ENCODE measurements at regions not wholly inside any gene's neighbourhood (a gene's known extent, or its start where the extent isn't known, plus 50 kb on each side); places are given as distances from the start of the nearest gene placed in this dataset.
"Not testable (repeated sequence)": the region's sequence is repeated elsewhere in the genome, so short reads cannot be mapped to it uniquely, and the experiment has no call there.

- DNase-seq = no peak
Observed at GRCh38 chr1:195909061-195909460, 699.2 kb downstream of the KCNT2 start.

DNA sequence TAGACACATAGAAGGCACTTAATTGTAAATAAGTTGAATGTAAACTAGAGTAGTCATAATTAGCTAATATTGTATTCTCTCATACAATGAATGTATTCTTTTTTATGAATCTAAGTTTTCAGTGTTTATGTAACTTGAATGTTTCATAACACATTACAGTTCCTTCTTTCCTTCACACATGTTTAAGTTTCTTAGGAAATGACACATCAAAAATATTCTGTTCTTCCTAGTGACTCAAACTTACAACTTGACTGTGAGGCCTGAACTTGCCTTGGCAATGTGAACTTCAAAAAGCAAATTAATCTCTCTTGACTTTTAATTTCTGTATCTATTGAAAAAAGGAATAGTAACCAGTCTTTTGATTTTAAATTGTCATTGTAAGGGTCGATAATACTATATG, 700.1 kb downstream of the KCNT2 start:
- DNase-seq = no peak

DNA sequence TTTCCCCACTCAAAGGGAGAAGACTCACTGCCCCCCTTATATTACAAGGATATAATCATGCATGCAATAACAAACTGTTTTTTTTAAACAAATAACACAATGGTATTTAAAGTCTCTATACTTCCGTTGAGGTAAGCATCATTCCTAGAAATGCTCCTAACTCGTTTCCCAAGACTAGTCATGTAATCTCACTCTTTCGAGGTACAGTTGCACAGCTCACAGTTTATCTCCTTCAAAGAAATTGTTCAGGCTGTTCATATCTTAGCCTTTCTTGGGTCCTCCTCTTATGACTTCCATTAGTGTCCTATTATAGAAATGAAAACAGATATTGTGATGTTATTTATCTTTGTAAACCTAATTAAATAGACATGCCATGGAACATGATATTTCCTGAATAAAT, 705.0 kb downstream of the KCNT2 start:
- DNase-seq = no peak

DNA sequence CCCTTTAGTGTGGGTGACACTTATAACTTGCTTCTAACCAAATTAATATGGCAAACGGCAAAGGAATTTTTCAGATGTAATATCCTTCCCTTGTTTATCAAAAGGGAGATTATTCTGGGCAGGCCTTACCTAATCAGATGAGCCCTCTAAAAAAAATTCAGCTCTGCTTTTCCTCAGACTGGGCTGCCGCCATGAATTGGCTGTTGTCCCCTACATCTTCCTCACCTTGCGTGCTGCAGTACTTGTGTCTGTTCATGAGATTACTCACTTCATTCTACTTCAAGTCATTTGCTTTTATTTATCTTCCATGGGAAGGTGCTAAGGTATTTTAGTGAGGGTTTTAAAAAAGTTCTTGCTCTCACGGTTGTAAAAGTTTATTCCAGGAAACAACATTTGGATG, 705.5 kb downstream of the KCNT2 start:
- no peak for DNase-seq

GRCh38 chr1:195899762-195900352, 708.4 kb downstream of the KCNT2 start:
- DNase-seq = peak; percentile 30

GRCh38 chr1:195898924-195899323, 709.3 kb downstream of the KCNT2 start:
- peak; percentile 74 for DNase-seq

GRCh38 chr1:195898373-195898772, 709.9 kb downstream of the KCNT2 start:
- no peak for DNase-seq

- peak; percentile 12 for DNase-seq
Observed at GRCh38 chr1:195897076-195897475, 711.2 kb downstream of the KCNT2 start.

- DNase-seq = no peak
Observed at GRCh38 chr1:195894411-195894810, 713.8 kb downstream of the KCNT2 start.

DNA sequence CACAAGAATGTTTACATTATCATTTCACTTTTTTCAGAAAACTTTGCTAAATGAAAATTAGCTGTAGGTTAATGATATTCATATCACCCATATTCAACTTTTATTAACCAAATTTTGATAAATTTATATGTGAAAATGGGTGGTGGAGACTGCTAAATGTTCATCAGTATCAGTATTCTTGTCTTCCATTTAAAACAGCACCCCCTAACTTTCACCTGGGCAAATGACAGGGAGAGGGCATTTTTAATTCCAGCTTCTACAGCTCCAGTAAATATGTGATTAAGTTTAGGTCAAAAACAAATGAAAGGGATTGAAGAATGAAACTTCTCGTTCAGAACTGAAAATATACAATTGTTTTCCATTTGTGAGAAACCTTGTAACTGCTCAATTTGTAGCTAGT, 722.2 kb downstream of the KCNT2 start:
- DNase-seq = peak; percentile 12

- no peak for DNase-seq
Observed at GRCh38 chr1:195878478-195878877, 729.8 kb downstream of the KCNT2 start.

GRCh38 chr1:195876792-195877191, 731.4 kb downstream of the KCNT2 start:
- DNase-seq = no peak

- no peak for DNase-seq
Observed at GRCh38 chr1:195872376-195872775, 735.9 kb downstream of the KCNT2 start.

- DNase-seq = peak; percentile 13
Observed at GRCh38 chr1:195867638-195868037, 740.6 kb downstream of the KCNT2 start.

DNA sequence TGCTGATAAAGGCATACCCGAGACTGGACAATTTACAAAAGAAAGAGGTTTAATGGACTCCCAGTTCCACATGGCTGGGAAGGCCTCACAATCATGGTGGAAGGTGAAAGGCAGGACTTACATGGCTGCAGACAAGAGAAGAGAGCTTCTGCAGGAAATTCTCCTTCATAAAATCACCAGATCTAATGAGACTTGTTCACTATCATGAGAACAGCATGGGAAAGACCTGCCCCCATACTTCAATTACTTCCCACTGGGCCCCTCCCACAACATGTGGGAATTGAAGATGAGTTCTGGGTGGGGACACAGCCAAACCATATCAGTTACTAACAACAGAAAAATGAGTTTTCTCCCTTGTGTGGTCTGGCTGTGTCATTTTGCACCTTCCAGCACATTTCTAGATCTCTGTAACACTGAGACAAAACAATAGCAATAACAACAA, 741.4 kb downstream of the KCNT2 start:
- DNase-seq = peak; percentile 87

DNA sequence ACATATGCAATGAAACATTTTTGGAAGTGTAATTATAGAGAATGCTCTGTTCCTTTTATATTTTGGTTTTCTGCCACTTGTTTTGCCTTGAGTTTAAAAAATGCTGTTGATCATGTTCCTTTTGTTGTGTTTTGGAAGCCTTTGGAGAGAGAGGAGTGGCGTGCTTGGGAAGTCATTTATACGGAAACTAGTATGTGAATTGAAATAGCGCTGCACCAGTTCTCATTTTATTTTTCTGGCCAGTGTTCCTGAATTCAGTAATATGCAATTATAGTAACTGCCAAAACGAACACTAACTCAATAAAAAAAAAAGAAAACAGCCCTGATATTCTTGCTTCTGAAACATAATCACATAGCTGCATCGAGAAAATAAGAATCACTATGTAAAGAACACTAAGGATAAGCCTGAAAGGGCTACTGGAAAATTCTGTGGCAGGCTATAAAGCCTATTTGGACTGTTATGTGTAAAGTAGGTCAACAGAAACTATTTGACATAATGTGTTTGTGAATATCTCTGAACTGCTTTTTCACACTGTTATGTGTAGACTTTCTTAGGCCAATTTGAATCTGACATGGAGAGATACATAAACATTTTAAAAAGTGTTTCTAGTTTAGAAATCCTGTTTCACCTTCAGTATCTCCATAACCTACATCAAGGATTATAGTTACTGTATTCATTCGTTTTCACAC, 742.0 kb downstream of the KCNT2 start:
- no peak for DNase-seq

DNA sequence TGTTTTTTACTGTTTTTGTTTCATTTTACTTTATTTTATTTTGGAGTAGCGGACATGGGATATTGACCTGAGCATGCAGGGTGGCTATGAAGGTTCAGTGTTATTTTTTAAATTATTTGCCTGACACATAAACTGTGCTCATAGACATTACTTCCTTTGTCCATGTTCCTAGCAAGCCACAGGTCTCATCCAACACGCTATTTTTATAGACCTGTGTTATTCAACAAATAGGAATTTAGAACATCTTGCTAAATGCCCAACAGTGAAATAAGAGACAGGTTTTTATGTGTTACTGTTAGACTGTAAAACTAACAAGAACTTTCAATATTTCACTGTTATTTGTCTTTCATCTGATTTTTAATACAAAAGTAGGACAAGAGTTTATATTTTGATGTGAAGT, 756.4 kb downstream of the KCNT2 start:
- no peak for DNase-seq

DNA sequence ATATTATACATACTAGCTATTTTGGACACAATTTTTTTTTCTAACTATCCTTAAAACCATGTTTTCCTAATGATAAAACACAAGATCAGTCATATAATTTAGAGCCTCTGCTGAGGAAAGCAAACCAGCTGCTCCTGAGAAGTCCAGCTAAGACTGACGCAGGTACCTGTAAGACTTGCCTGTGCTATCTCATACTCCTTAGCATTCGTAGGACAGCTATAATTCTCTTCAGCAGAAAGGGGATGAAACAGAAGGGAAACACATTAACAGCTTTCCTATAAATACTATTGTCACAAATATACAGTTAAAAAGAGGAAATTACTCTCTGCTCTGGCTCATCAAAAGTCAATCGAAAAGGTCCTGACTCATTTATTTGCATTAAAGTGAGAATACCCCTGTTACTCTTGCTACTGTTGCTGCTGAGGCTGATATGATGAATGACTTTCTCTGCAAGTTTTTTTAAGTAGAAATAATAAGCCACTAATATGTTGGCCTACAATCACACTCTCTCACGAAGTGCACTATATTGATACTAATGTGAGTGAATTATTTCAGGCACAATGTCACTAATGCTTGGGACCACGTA, 757.1 kb downstream of the KCNT2 start:
- no peak for DNase-seq

DNA sequence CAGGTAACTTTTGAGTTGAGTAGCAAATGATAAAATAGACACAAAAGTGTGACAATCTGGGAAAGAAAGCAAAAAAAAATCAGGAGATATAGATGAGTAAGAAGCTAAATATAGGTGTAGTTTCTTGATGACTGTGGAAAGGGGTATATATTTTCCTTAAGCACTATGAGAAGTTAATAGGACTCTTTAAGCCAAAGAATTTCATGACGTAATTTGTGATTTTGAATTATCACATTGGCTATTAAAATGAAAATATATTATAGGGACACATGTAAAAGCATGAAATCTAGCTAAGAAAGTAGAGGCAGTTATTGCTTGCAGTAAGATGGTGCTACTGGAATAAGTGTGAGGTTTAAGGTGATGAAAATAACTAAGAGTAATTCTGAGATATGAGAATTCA, 759.1 kb downstream of the KCNT2 start:
- DNase-seq = no peak

- DNase-seq = not testable (repeated sequence)
Observed at GRCh38 chr1:195847957-195848875, 760.0 kb downstream of the KCNT2 start.

DNA sequence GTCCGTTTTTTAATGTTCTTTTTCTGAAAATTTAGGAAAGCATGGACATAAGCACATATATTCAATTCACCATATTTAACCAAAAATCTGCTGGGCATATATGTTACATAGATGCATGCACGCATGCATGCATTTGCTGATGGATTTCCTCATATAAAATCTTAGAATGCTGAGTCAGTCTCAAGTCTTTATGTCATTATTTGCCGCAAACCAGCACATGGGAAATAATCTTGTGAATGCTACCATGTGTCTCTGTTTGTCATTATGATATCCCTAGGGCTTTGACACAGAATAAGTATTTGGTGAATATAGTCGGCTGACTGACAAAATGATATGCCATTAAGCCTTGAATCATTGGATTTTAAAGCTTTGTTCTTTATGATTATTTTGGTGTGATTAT, 776.5 kb downstream of the KCNT2 start:
- no peak for DNase-seq

DNA sequence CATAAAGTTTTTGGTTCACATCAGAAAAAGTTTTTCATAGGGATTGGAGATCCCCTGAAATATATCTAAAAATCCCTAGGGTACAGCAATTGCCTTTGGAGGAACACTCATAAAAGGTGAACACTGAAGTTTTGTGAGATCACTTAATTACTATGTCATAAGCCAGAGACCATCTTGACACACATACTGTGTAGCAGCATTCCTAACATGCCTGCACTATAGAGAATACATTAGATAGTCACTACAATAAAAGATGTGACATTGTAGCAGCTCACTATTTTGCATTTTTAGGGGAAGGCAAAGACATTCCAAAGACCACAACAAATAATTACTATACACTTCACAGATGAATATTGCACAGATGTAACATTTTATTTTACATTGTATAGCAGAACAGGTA, 779.9 kb downstream of the KCNT2 start:
- no peak for DNase-seq

DNA sequence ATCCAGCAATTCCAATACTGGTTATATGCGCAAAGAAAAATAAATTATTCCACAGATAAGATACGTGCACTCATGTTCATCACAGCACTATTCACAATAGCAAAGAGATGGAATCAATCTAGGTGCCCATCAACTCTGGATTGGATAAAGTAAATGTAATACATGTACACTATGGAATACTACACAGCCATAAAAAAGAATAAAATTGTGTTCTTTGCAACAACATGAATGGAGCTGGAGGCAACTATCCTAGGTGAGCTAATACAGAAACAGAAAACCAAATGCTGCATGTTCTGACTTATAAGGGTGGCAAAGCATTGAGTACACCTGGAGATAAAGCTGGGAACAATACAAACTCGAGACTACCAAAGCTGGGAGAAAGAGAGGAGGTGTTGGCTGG, 787.3 kb downstream of the KCNT2 start:
- no peak for DNase-seq

All from hematopoietic multipotent progenitor cell treated with erythropoietin and hydrocortisone succinate and interleukin-3 and kit ligand, for 8 days (in vitro differentiated cells).